Glutamatergic neuron (in vitro differentiated cells): ENCODE measurements at regions not wholly inside any gene's neighbourhood (a gene's known extent, or its start where the extent isn't known, plus 50 kb on each side); places are given as distances from the start of the nearest gene placed in this dataset.

Source experiments
- DNase-seq: peaks from one replicate; pipeline ENCODE4 v3.0.0; 2022
- H3K27ac Mint-ChIP-seq: one replicate; pipeline ENCODE4 v1.8.0; 2020; ENCODE audit warnings: mild to moderate bottlenecking, mixed read lengths, inconsistent platforms; ENCODE audit not compliant: unreplicated experiment
- H3K27me3 Mint-ChIP-seq: one replicate; pipeline ENCODE4 v1.8.0; 2020; ENCODE audit warnings: mild to moderate bottlenecking, moderate library complexity, mixed read lengths, inconsistent platforms; ENCODE audit not compliant: unreplicated experiment
- H3K36me3 Mint-ChIP-seq: one replicate; pipeline ENCODE4 v1.8.0; 2020; ENCODE audit warnings: mild to moderate bottlenecking, mixed read lengths, inconsistent platforms; ENCODE audit not compliant: unreplicated experiment
- H3K4me1 Mint-ChIP-seq: one replicate; pipeline ENCODE4 v1.8.0; 2020; ENCODE audit warnings: mild to moderate bottlenecking, low read depth, mixed read lengths, inconsistent platforms; ENCODE audit not compliant: unreplicated experiment
- H3K4me3 Mint-ChIP-seq: one replicate; pipeline ENCODE4 v1.8.0; 2020; ENCODE audit warnings: mild to moderate bottlenecking, mixed read lengths, inconsistent platforms; ENCODE audit not compliant: unreplicated experiment
- H3K9me3 Mint-ChIP-seq: one replicate; pipeline ENCODE4 v1.8.0; 2020; ENCODE audit warnings: mild to moderate bottlenecking, moderate library complexity, mixed read lengths, inconsistent platforms; ENCODE audit not compliant: unreplicated experiment
- CTCF ChIP-seq: fragments of 200-600 bp; sonication (generic); IDR thresholded peaks from one replicate; pipeline ENCODE4 v1.5.0; 2021; ENCODE audit not compliant: partially characterized antibody, unreplicated experiment

DNA sequence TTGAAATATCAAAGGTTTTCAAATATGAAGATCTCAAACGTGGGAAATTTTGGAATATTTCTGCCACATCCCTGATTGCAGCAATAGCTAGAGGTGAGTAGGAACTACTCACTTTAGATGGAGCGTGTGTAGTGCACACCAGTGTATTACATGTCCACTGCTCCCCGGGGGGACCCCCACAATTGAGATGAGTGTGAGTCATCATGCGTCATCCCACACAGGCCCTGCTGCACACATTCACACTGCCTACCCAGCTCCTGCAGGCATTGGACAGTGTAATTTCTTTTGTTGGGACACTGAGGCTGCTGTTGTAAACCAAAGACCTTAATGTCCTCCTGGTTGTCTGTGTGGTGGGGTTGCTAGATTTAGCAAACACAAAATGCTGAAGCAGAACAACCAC is 280.0 kb downstream of the GAS1 start:
- Mint-ChIP-seq H3K27me3 (peaks cover 2% of the 10 kb centered on the region), H3K27ac (no peak overlapping the region), H3K36me3 (no peaks in the 10 kb centered on the region), H3K4me3 (no peak overlapping the region), H3K9me3 (peaks cover 1% of the 10 kb centered on the region), H3K4me1 (no peaks in the 10 kb centered on the region)
- TF ChIP-seq CTCF = no peak
- DNase-seq = no peak

DNA sequence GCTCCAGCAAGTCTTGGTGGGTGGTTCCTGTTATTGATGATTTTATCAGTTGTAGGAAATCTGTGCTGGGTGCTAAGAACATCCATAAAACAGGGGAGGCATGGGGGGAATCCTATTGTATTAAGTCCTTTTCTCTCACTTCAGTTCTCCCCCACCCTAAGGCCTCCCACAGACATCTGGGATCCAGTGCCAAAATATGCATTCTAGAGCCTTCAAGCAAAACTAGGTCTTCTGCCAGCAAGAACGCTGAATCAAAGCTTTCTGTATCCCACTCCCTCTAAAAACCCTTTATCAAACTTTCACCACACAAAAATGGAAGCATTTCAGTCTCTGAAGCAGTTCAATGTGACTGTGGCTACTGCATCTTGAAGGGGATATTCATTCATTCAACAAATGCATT is 281.9 kb downstream of the GAS1 start:
- Mint-ChIP-seq H3K27ac (no peak overlapping the region), H3K4me1 (no peaks in the 10 kb centered on the region), H3K9me3 (peaks cover 1% of the 10 kb centered on the region), H3K4me3 (no peak overlapping the region), H3K36me3 (no peaks in the 10 kb centered on the region), H3K27me3 (peaks cover 2% of the 10 kb centered on the region)
- DNase-seq = no peak
- no peak for TF ChIP-seq CTCF

- Mint-ChIP-seq H3K4me1 (no peaks in the 10 kb centered on the region), H3K36me3 (no peaks in the 10 kb centered on the region), H3K27me3 (no peaks in the 10 kb centered on the region), H3K9me3 (no peaks in the 10 kb centered on the region), H3K27ac (no peak overlapping the region), H3K4me3 (no peak overlapping the region)
- no peak for DNase-seq
- TF ChIP-seq CTCF = no peak
Measured at GRCh38 chr9:86664603-86665002, 282.7 kb downstream of the GAS1 start.

- no peaks in the 10 kb centered on the region for H3K9me3 Mint-ChIP-seq
- no peaks in the 10 kb centered on the region for H3K4me1 Mint-ChIP-seq
- no peaks in the 10 kb centered on the region for H3K36me3 Mint-ChIP-seq
- H3K4me3 Mint-ChIP-seq = no peak overlapping the region
- DNase-seq = no peak
- TF ChIP-seq CTCF = no peak
- no peak overlapping the region for H3K27ac Mint-ChIP-seq
- no peaks in the 10 kb centered on the region for H3K27me3 Mint-ChIP-seq
Measured at GRCh38 chr9:86663905-86664304, 283.4 kb downstream of the GAS1 start.

- Mint-ChIP-seq H3K36me3 (no peaks in the 10 kb centered on the region), H3K27ac (no peak overlapping the region), H3K4me1 (no peaks in the 10 kb centered on the region), H3K9me3 (no peaks in the 10 kb centered on the region), H3K4me3 (no peak overlapping the region), H3K27me3 (no peaks in the 10 kb centered on the region)
- no peak for TF ChIP-seq CTCF
- DNase-seq = no peak
Measured at GRCh38 chr9:86662890-86663468, 284.3 kb downstream of the GAS1 start.
